ENCODE measurements at regions not wholly inside any gene's neighbourhood (a gene's known extent, or its start where the extent isn't known, plus 50 kb on each side); places are given as distances from the start of the nearest gene placed in this dataset.

DNA sequence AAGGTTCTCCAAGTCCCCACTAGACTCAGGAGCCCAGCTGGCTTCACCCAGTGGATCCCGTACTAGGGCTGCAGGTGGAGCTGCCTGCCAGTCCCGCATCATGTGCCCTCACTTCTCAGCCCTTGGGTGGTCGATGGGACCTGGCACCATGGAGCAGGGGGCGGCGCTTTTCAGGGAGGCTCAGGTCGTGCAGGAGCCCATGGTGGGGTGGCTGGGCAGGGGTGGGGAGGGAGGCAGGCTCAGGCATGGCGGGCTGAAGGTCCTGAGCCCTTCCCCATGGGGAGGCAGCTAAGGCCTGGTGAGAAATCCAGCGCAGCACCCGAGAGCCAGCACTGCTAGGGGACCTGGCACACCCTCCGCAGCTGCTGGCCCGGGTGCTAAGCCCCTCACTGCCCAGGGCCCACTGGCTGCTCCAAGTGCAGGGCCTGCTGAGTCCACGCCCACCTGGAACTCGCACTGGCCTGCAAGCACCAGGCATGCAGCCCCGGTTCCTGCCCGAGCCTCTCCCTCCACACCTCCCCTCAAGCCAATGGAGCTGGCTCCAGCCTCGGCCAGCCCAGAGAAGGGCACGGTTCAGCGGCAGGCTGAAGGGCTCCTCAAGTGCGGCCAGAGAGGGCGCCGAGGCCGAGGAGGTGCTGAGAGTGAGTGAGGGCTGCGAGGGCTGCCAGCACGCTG, 72.7 kb upstream of the SLIT2 start:
- TF ChIP-seq POLR2A (IDR thresholded peaks at IDR 0.05; ENCODE audit: low read depth, low read length) (no peak), POLR2AphosphoS5 (IDR thresholded peaks at IDR 0.05; ENCODE audit: insufficient read depth, low read depth, low read length) (no peak), EZH2 (IDR thresholded peaks at IDR 0.05; ENCODE audit: borderline replicate concordance, low read depth, low read length, severe bottlenecking) (no peak)
- TF ChIP-seq, protein P1, sequence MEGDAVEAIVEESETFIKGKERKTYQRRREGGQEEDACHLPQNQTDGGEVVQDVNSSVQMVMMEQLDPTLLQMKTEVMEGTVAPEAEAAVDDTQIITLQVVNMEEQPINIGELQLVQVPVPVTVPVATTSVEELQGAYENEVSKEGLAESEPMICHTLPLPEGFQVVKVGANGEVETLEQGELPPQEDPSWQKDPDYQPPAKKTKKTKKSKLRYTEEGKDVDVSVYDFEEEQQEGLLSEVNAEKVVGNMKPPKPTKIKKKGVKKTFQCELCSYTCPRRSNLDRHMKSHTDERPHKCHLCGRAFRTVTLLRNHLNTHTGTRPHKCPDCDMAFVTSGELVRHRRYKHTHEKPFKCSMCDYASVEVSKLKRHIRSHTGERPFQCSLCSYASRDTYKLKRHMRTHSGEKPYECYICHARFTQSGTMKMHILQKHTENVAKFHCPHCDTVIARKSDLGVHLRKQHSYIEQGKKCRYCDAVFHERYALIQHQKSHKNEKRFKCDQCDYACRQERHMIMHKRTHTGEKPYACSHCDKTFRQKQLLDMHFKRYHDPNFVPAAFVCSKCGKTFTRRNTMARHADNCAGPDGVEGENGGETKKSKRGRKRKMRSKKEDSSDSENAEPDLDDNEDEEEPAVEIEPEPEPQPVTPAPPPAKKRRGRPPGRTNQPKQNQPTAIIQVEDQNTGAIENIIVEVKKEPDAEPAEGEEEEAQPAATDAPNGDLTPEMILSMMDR (IDR thresholded peaks at IDR 0.05; ENCODE audit: extremely low read depth in 1 of 2, insufficient read depth in 1 of 2, low read depth in 1 of 2, low read length in 2 of 2) = no peak

Measured in endothelial cell of umbilical vein (primary cell).